ENCODE measurements at regions not wholly inside any gene's neighbourhood (a gene's known extent, or its start where the extent isn't known, plus 50 kb on each side); places are given as distances from the start of the nearest gene placed in this dataset.

GRCh38 chr18:56351911-56352500, 286.4 kb downstream of the TXNL1 start:
- Mint-ChIP-seq H3K27ac (no peak overlapping the region), H3K9me3 (peaks cover 8 to 13% of the 10 kb centered on the region in 2 donors), H3K4me3 (no peak overlapping the region), H3K27me3 (ENCODE audit: low read depth in 2 of 2) (no peaks in the 10 kb centered on the region), H3K4me1 (no peaks in the 10 kb centered on the region), H3K36me3 (no peaks in the 10 kb centered on the region)
- intact Hi-C loops (cut with micrococcal nuclease) = no loop called here
- Histone ChIP-seq H3K9me3 (ENCODE audit: control insufficient read depth, insufficient read depth, low read length) (peaks cover 2% of the 10 kb centered on the region), H3K4me3 (ENCODE audit: low read length) (no peak overlapping the region), H3K4me1 (ENCODE audit: control insufficient read depth, insufficient read depth, low read length) (no peaks in the 10 kb centered on the region), H3K27me3 (ENCODE audit: control insufficient read depth, insufficient read depth, low read length) (no peaks in the 10 kb centered on the region), H3K36me3 (ENCODE audit: control insufficient read depth, insufficient read depth, low read length) (no peaks in the 10 kb centered on the region), H3K27ac (ENCODE audit: low read length) (no peak overlapping the region)
- TF ChIP-seq, protein P1, sequence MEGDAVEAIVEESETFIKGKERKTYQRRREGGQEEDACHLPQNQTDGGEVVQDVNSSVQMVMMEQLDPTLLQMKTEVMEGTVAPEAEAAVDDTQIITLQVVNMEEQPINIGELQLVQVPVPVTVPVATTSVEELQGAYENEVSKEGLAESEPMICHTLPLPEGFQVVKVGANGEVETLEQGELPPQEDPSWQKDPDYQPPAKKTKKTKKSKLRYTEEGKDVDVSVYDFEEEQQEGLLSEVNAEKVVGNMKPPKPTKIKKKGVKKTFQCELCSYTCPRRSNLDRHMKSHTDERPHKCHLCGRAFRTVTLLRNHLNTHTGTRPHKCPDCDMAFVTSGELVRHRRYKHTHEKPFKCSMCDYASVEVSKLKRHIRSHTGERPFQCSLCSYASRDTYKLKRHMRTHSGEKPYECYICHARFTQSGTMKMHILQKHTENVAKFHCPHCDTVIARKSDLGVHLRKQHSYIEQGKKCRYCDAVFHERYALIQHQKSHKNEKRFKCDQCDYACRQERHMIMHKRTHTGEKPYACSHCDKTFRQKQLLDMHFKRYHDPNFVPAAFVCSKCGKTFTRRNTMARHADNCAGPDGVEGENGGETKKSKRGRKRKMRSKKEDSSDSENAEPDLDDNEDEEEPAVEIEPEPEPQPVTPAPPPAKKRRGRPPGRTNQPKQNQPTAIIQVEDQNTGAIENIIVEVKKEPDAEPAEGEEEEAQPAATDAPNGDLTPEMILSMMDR (IDR thresholded peaks at IDR 0.05) = no peak
- ATAC-seq (no peak), DNase-seq (no peak)
- 89% methylated on average over 6 of the region's 6 CpGs for WGBS (ENCODE audit: insufficient coverage)

DNA sequence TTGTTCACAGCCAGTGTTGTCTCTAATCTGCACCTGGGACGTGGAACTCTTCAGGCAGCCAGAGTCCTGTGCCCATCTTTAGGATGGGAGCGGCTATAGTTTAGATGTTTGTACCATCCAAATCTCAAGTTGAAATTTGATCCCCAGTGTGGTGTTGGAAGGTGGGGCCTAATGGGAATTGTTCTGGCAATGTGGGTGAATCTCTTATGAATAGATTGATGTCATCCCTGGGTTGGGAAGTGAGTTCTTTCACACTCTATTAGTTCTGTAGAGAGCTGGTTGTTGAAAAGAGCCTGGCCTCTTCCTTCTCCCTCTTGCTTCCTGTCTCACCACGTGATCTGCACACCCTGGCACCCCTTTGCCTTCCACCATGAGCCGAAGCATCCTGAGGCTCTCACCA, 300.9 kb downstream of the TXNL1 start:
- Mint-ChIP-seq H3K9me3 (peaks cover 3 to 10% of the 10 kb centered on the region in 2 donors), H3K27ac (no peak overlapping the region), H3K4me3 (no peak overlapping the region), H3K4me1 (no peaks in the 10 kb centered on the region), H3K27me3 (ENCODE audit: low read depth in 2 of 2) (no peaks in the 10 kb centered on the region), H3K36me3 (no peaks in the 10 kb centered on the region)
- TF ChIP-seq, protein P1 (IDR thresholded peaks at IDR 0.05) = no peak
- 59% methylated on average over 4 of the region's 4 CpGs for WGBS (ENCODE audit: insufficient coverage)
- no peak overlapping the region for H3K4me3 ChIP-seq (ENCODE audit: low read length)
- DNase-seq (no peak), ATAC-seq (no peak)
- H3K36me3 ChIP-seq (ENCODE audit: control insufficient read depth, insufficient read depth, low read length) = no peaks in the 10 kb centered on the region
- H3K27ac ChIP-seq (ENCODE audit: low read length) = no peak overlapping the region
- no peaks in the 10 kb centered on the region for H3K9me3 ChIP-seq (ENCODE audit: control insufficient read depth, insufficient read depth, low read length)
- H3K4me1 ChIP-seq (ENCODE audit: control insufficient read depth, insufficient read depth, low read length) = no peaks in the 10 kb centered on the region
- no peaks in the 10 kb centered on the region for H3K27me3 ChIP-seq (ENCODE audit: control insufficient read depth, insufficient read depth, low read length)
- intact Hi-C loops (cut with micrococcal nuclease) = no loop called here

DNA sequence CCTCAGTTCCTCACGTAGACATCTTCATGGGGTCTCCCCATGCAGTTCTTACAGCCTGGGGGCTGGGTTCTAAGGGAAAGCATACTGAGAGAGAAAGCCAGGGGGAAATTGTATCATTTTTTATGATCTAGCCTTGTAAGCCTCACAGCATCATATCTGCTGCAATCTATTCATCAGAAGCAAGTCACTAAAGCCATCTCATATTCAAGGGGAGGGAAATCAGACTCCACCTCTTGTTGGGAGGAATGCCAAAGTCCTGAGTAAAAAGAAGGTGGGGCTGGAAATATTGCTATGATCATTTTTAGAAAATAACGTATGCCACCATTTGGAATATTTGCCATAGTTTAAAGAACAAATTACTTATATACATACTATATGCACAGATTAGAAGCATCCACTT, 304.6 kb downstream of the TXNL1 start:
- Mint-ChIP-seq H3K27me3 (ENCODE audit: low read depth in 2 of 2) (no peaks in the 10 kb centered on the region), H3K27ac (no peak overlapping the region), H3K4me1 (no peaks in the 10 kb centered on the region), H3K9me3 (peaks cover 2 to 3% of the 10 kb centered on the region in 2 donors), H3K36me3 (no peaks in the 10 kb centered on the region), H3K4me3 (no peak overlapping the region)
- Histone ChIP-seq H3K27me3 (ENCODE audit: control insufficient read depth, insufficient read depth, low read length) (no peaks in the 10 kb centered on the region), H3K9me3 (ENCODE audit: control insufficient read depth, insufficient read depth, low read length) (no peaks in the 10 kb centered on the region), H3K4me1 (ENCODE audit: control insufficient read depth, insufficient read depth, low read length) (no peaks in the 10 kb centered on the region), H3K36me3 (ENCODE audit: control insufficient read depth, insufficient read depth, low read length) (no peaks in the 10 kb centered on the region), H3K27ac (ENCODE audit: low read length) (no peak overlapping the region), H3K4me3 (ENCODE audit: low read length) (no peak overlapping the region)
- intact Hi-C loops (cut with micrococcal nuclease) = no loop called here
- no peak for DNase-seq
- ATAC-seq = no peak
- TF ChIP-seq, protein P1 (IDR thresholded peaks at IDR 0.05) = no peak
- WGBS (ENCODE audit: insufficient coverage) = 75% methylated on average over 1 of the region's 2 CpGs

- Histone ChIP-seq H3K27me3 (ENCODE audit: control insufficient read depth, insufficient read depth, low read length) (no peaks in the 10 kb centered on the region), H3K4me1 (ENCODE audit: control insufficient read depth, insufficient read depth, low read length) (no peaks in the 10 kb centered on the region), H3K27ac (ENCODE audit: low read length) (no peak overlapping the region), H3K4me3 (ENCODE audit: low read length) (no peak overlapping the region), H3K9me3 (ENCODE audit: control insufficient read depth, insufficient read depth, low read length) (no peaks in the 10 kb centered on the region), H3K36me3 (ENCODE audit: control insufficient read depth, insufficient read depth, low read length) (no peaks in the 10 kb centered on the region)
- H3K4me3 Mint-ChIP-seq = no peak overlapping the region
- ATAC-seq (no peak), DNase-seq (no peak)
- H3K27me3 Mint-ChIP-seq (ENCODE audit: low read depth in 2 of 2) = no peaks in the 10 kb centered on the region
- 98% methylated on average over 4 of the region's 4 CpGs for WGBS (ENCODE audit: insufficient coverage)
- H3K4me1 Mint-ChIP-seq = no peaks in the 10 kb centered on the region
- no peaks in the 10 kb centered on the region for H3K36me3 Mint-ChIP-seq
- peaks cover 0 to under 1% of the 10 kb centered on the region in 2 donors for H3K9me3 Mint-ChIP-seq
- H3K27ac Mint-ChIP-seq = no peak overlapping the region
- TF ChIP-seq, protein P1 (IDR thresholded peaks at IDR 0.05) = no peak
- intact Hi-C loops (cut with micrococcal nuclease) = no loop called here
These were observed 305.2 kb downstream of the TXNL1 start for GRCh38 chr18:56333146-56333545.
